ENCODE measurements at regions not wholly inside any gene's neighbourhood (a gene's known extent, or its start where the extent isn't known, plus 50 kb on each side); places are given as distances from the start of the nearest gene placed in this dataset.

DNA sequence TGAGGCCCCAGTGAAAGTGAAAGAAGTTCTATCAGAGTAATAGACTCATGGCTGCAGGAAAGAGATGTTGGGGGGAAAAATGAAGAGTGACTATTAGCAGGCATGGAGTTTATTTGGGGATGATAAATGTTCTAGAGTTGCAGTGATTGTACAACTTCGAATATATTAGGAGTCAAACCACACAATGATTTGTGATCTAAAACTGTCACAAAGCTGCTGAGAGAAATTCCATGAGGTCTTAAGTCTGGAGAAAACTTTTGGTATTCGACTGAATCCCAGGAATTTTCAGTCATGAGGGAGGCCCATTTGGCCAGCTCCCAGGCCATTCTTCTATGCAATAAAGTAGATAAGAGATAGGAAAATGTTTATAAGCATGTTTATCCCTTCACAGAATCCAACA is 55.9 kb upstream of the UNC5B start:
- TF ChIP-seq, protein P1, sequence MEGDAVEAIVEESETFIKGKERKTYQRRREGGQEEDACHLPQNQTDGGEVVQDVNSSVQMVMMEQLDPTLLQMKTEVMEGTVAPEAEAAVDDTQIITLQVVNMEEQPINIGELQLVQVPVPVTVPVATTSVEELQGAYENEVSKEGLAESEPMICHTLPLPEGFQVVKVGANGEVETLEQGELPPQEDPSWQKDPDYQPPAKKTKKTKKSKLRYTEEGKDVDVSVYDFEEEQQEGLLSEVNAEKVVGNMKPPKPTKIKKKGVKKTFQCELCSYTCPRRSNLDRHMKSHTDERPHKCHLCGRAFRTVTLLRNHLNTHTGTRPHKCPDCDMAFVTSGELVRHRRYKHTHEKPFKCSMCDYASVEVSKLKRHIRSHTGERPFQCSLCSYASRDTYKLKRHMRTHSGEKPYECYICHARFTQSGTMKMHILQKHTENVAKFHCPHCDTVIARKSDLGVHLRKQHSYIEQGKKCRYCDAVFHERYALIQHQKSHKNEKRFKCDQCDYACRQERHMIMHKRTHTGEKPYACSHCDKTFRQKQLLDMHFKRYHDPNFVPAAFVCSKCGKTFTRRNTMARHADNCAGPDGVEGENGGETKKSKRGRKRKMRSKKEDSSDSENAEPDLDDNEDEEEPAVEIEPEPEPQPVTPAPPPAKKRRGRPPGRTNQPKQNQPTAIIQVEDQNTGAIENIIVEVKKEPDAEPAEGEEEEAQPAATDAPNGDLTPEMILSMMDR (conservative IDR thresholded peaks at IDR 0.05): no peak
- no peak for TF ChIP-seq EZH2 (IDR thresholded peaks at IDR 0.05; ENCODE audit: low read depth)
